ENCODE measurements at regions not wholly inside any gene's neighbourhood (a gene's known extent, or its start where the extent isn't known, plus 50 kb on each side); places are given as distances from the start of the nearest gene placed in this dataset.

GRCh38 chr12:103144278-103144677 lies 186.8 kb downstream of the ASCL1 start:
- Histone ChIP-seq H3K9ac (ENCODE audit: insufficient read depth in 1 of 2, low read depth in 2 of 2, low read length in 2 of 2) (no peak overlapping the region), H3K4me3 (no peak overlapping the region), H3K4me1 (replicated peaks in 1 of 2; ENCODE audit: control insufficient read depth in 2 of 2, insufficient read depth in 2 of 2, low read length in 2 of 2) (no peaks in the 10 kb centered on the region), H3K9me3 (replicated peaks; ENCODE audit: control insufficient read depth, insufficient read depth, low read depth, low read length) (no peaks in the 10 kb centered on the region), H3K27me3 (ENCODE audit: control insufficient read depth in 2 of 2, insufficient read depth in 2 of 2, low read length in 2 of 2) (no peaks in the 10 kb centered on the region), H3K9me1 (ENCODE audit: control insufficient read depth, insufficient read depth, low read length) (no peaks in the 10 kb centered on the region), H3K79me2 (ENCODE audit: control insufficient read depth, insufficient read depth, low read length) (no peaks in the 10 kb centered on the region), H2AFZ (ENCODE audit: low read depth, low read length) (no peak overlapping the region), H3K4me2 (ENCODE audit: insufficient read depth, low read length) (no peak overlapping the region), H3K36me3 (ENCODE audit: control insufficient read depth, insufficient read depth, low read length) (no peaks in the 10 kb centered on the region), H4K20me1 (replicated peaks; ENCODE audit: control insufficient read depth, insufficient read depth, low read length) (no peaks in the 10 kb centered on the region), H3K27ac (ENCODE audit: extremely low read depth, low read depth, low read length) (no peak overlapping the region)
- intact Hi-C loops (cut with micrococcal nuclease) (no loop called here), in situ Hi-C loops (cut with MboI) (no loop called here)
- TF ChIP-seq, protein P1, sequence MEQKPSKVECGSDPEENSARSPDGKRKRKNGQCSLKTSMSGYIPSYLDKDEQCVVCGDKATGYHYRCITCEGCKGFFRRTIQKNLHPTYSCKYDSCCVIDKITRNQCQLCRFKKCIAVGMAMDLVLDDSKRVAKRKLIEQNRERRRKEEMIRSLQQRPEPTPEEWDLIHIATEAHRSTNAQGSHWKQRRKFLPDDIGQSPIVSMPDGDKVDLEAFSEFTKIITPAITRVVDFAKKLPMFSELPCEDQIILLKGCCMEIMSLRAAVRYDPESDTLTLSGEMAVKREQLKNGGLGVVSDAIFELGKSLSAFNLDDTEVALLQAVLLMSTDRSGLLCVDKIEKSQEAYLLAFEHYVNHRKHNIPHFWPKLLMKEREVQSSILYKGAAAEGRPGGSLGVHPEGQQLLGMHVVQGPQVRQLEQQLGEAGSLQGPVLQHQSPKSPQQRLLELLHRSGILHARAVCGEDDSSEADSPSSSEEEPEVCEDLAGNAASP (IDR thresholded peaks at IDR 0.05): no peak
- TF ChIP-seq ZNF717 (CRISPR knock-in tag; IDR thresholded peaks at IDR 0.05) (no peak), ZNF3 (CRISPR knock-in tag; IDR thresholded peaks at IDR 0.05) (no peak), SAFB2 (IDR thresholded peaks at IDR 0.05; ENCODE audit: borderline replicate concordance, low read depth, low read length, severe bottlenecking) (no peak), TEAD2 (tag; IDR thresholded peaks at IDR 0.05) (no peak), ZFP91 (CRISPR knock-in tag; IDR thresholded peaks at IDR 0.05) (no peak), GABPB2 (CRISPR knock-in tag; conservative IDR thresholded peaks at IDR 0.05) (no peak), ZNF121 (CRISPR knock-in tag; conservative IDR thresholded peaks at IDR 0.05) (no peak), ZNF134 (CRISPR knock-in tag; conservative IDR thresholded peaks at IDR 0.05) (no peak), RAD21 (CRISPR knock-in tag; conservative IDR thresholded peaks at IDR 0.05 in 1 of 2, IDR thresholded peaks at IDR 0.05 in 1 of 2) (no peak), NR3C1 (CRISPR knock-in tag; IDR thresholded peaks at IDR 0.05) (no peak), CAMTA2 (CRISPR knock-in tag; conservative IDR thresholded peaks at IDR 0.05) (no peak)
- TF ChIP-seq, protein P2, sequence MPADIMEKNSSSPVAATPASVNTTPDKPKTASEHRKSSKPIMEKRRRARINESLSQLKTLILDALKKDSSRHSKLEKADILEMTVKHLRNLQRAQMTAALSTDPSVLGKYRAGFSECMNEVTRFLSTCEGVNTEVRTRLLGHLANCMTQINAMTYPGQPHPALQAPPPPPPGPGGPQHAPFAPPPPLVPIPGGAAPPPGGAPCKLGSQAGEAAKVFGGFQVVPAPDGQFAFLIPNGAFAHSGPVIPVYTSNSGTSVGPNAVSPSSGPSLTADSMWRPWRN (IDR thresholded peaks at IDR 0.05; ENCODE audit: low read depth): no peak
- POLR2A ChIA-PET: no interaction called here
- ATAC-seq (no peak), DNase-seq (ENCODE audit: extremely low read depth in 1 of 4, low spot score in 3 of 4) (no peak), FAIRE-seq (no peak)
- 1% methylated on average over 5 of the region's 5 CpGs for WGBS (ENCODE audit: insufficient coverage, low coverage, missing lambda C conversion rate)
- BruUV-seq (replicated peaks): no TSS peak
- CTCF ChIA-PET (ENCODE audit: low intra/inter-chr PET ratio): no interaction called here
